ENCODE measurements at regions not wholly inside any gene's neighbourhood (a gene's known extent, or its start where the extent isn't known, plus 50 kb on each side); places are given as distances from the start of the nearest gene placed in this dataset.
"Not testable (repeated sequence)": the region's sequence is repeated elsewhere in the genome, so short reads cannot be mapped to it uniquely, and the experiment has no call there.

GRCh38 chrX:120729506-120730255 is 99.8 kb upstream of the C1GALT1C1 start:
- CTCF ChIA-PET; H3K9me2 ChIP-seq (ENCODE audit: insufficient read depth); H3K4me2 ChIP-seq (ENCODE audit: low read length); H4K20me1 ChIP-seq (ENCODE audit: insufficient read depth); ATAC-seq; H3K27ac ChIP-seq (ENCODE audit: low read depth, low read length); RAD21 ChIA-PET (ENCODE audit: low non-redundant PET in 1 of 2, low total read pairs in 2 of 2, uncharacterized antibody in 2 of 2, unreplicated experiment in 2 of 2); H3K4me1 ChIP-seq (ENCODE audit: control insufficient read depth in 1 of 2, insufficient read depth in 2 of 2, low read length in 2 of 2); H3K4me3 ChIP-seq (replicated peaks in 1 of 2; ENCODE audit: low read depth in 1 of 2, low read length in 2 of 2); H3K27me3 ChIP-seq (ENCODE audit: insufficient read depth, low read length); DNase-seq (ENCODE audit: low read depth, low spot score); BruUV-seq (replicated peaks); H3K36me3 ChIP-seq (ENCODE audit: control insufficient read depth in 1 of 2, insufficient read depth in 2 of 2, low read length in 2 of 2); H3K79me2 ChIP-seq (ENCODE audit: insufficient read depth, low read length); POLR2A ChIA-PET; H3K9me3 ChIP-seq (ENCODE audit: control insufficient read depth in 1 of 2, insufficient read depth in 1 of 2, low read depth in 1 of 2, low read length in 2 of 2); intact Hi-C loops (cut with micrococcal nuclease); H2AFZ ChIP-seq (ENCODE audit: low read depth, low read length, poor library complexity, severe bottlenecking); H3K9ac ChIP-seq (ENCODE audit: low read length): not testable (repeated sequence)

GRCh38 chrX:120727911-120728310 is 98.1 kb upstream of the C1GALT1C1 start:
- no peak for ATAC-seq
- Histone ChIP-seq H3K9me3 (ENCODE audit: control insufficient read depth in 1 of 2, insufficient read depth in 1 of 2, low read depth in 1 of 2, low read length in 2 of 2) (no peaks in the 10 kb centered on the region), H3K79me2 (ENCODE audit: insufficient read depth, low read length) (no peaks in the 10 kb centered on the region), H3K27me3 (ENCODE audit: insufficient read depth, low read length) (no peaks in the 10 kb centered on the region), H2AFZ (ENCODE audit: low read depth, low read length, poor library complexity, severe bottlenecking) (no peak overlapping the region), H3K9ac (ENCODE audit: low read length) (no peak overlapping the region), H3K9me2 (ENCODE audit: insufficient read depth) (no peaks in the 10 kb centered on the region), H3K36me3 (ENCODE audit: control insufficient read depth in 1 of 2, insufficient read depth in 2 of 2, low read length in 2 of 2) (no peaks in the 10 kb centered on the region), H4K20me1 (ENCODE audit: insufficient read depth) (no peaks in the 10 kb centered on the region), H3K4me2 (ENCODE audit: low read length) (no peak overlapping the region), H3K4me1 (ENCODE audit: control insufficient read depth in 1 of 2, insufficient read depth in 2 of 2, low read length in 2 of 2) (no peaks in the 10 kb centered on the region), H3K27ac (ENCODE audit: low read depth, low read length) (no peak overlapping the region), H3K4me3 (replicated peaks in 1 of 2; ENCODE audit: low read depth in 1 of 2, low read length in 2 of 2) (no peak overlapping the region)
- intact Hi-C loops (cut with micrococcal nuclease): no loop called here
- no peak for TF ChIP-seq CBX3 (IDR thresholded peaks at IDR 0.05; ENCODE audit: low read depth)
- TF ChIP-seq RAD21 (IDR thresholded peaks at IDR 0.05; ENCODE audit: low read depth): no peak
- TF ChIP-seq EZH2phosphoT487 (IDR thresholded peaks at IDR 0.05; ENCODE audit: borderline replicate concordance): no peak
- TF ChIP-seq CTCF (IDR thresholded peaks at IDR 0.05 in 2 of 3, conservative IDR thresholded peaks at IDR 0.05 in 1 of 3; ENCODE audit: borderline replicate concordance in 1 of 3, insufficient read depth in 1 of 3, low read depth in 2 of 3, low read length in 2 of 3): no peak
- no peak for TF ChIP-seq REST (IDR thresholded peaks at IDR 0.05; ENCODE audit: low read depth)
- no peak for TF ChIP-seq ZFX (IDR thresholded peaks at IDR 0.05)
- TF ChIP-seq MAX (IDR thresholded peaks at IDR 0.05): no peak
- TF ChIP-seq TCF7L2 (IDR thresholded peaks at IDR 0.05; ENCODE audit: borderline replicate concordance, extremely low read depth, insufficient read depth, insufficient read length): no peak
- TF ChIP-seq SP1 (IDR thresholded peaks at IDR 0.05; ENCODE audit: low read depth): no peak
- TF ChIP-seq ATF3 (IDR thresholded peaks at IDR 0.05): no peak
- TF ChIP-seq ELF1 (IDR thresholded peaks at IDR 0.05; ENCODE audit: borderline replicate concordance, low read depth): no peak
- no TSS peak for BruUV-seq (replicated peaks)
- no peak for DNase-seq (ENCODE audit: low read depth, low spot score)
- CTCF ChIA-PET: no interaction called here
- RAD21 ChIA-PET (ENCODE audit: low non-redundant PET in 1 of 2, low total read pairs in 2 of 2, uncharacterized antibody in 2 of 2, unreplicated experiment in 2 of 2): no interaction called here
- POLR2A ChIA-PET: no interaction called here

All from HCT116 (cell line).